Right forelimb (tissue), 1 donor: ENCODE measurements at regions not wholly inside any gene's neighbourhood (a gene's known extent, or its start where the extent isn't known, plus 50 kb on each side); places are given as distances from the start of the nearest gene placed in this dataset.

Source experiments
- DNase-seq: peaks from one replicate; pipeline ENCODE4 v3.0.0-alpha.2; 2018

GRCh38 chr10:29183301-29183945 is 105.4 kb upstream of the LYZL1 start:
- DNase-seq: no peak

DNA sequence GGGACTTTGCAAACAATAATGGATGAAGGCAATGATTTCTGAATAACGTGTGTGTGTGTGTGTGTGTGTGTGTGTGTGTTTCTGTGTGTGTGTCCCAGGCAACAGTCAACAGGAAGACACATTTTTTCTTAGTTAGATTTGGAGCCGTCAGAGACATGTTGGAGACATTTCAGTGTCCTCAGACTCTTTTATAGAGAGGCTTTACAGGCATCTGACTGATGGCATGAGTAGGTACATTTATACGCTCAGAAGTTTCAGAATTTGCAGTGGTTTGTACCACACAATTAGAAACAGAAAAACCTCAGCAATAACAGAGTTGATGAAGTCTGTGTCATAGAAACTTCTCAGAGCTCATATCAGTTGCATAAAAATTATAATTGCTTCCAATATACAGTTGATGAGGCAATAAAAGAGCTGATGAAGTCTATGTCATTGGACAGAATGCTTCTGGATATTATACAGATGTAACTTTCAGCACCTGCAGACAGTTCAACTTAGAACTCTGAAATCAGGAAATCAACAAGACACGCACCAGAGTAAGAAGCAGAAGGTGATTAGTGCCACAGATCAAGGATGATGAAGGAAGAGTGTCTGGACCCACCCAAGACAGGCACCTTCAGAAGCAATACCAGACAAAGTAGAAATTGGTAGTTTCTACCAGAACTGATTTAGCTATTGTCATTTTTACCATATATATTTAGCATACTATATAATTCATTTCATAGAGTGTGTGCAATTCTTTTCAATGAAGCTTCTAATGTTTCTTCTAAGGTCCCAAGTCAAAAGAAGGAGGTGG is 104.5 kb upstream of the LYZL1 start:
- no peak for DNase-seq

GRCh38 chr10:29185050-29185449 is 103.8 kb upstream of the LYZL1 start:
- DNase-seq: no peak

- DNase-seq: no peak
Observed at GRCh38 chr10:29186221-29186620, 102.6 kb upstream of the LYZL1 start.

GRCh38 chr10:29189256-29189655 is 99.6 kb upstream of the LYZL1 start:
- no peak for DNase-seq

GRCh38 chr10:29191674-29192073 is 97.2 kb upstream of the LYZL1 start:
- DNase-seq: no peak

DNA sequence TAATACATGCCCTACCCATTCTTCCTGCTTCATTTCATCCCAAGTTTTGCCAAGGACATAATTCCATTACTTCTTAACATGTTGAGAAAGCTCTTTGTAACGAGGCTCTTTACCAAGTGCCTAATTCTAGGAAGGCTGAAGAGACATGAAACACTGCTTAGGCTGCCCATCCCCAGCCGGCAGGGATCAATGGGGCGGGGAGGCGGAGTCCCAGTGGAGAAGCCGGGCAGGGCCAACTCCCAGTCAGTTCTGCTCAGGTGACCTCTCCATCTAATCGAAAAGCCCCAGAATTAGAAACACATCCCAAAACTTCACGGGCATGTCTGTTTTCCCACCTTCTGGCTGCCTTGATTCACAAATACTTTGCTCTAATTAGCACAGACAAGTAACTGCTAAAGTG is 89.5 kb upstream of the LYZL1 start:
- no peak for DNase-seq

- no peak for DNase-seq
Observed at GRCh38 chr10:29199941-29200679, 88.8 kb upstream of the LYZL1 start.

DNA sequence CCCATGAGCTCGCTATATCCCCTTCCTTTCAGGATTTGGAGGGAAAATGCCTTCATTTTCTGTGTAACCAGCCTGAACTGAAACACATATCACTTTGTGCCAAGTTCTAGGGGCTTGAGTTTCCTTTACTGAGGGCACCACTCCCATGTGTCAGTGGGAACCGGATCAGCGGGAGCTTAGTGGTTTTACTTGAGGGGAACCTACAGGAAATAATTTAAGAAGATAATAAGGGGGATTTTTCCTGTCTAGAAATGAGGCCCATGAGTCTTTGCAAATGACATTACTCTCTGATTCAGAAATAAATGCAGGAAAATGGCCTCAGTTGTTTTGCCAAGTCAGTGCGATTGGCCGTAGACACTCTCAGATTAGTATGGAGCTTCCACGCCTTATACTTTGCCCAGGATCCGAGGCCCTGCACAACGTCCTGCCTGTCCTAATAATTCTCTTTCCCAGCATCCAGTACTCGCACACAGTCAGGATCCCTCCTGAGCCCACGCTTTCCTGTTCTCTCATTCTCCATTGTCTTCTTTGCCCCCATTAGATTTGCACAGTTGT is 86.4 kb upstream of the LYZL1 start:
- DNase-seq: no peak

DNA sequence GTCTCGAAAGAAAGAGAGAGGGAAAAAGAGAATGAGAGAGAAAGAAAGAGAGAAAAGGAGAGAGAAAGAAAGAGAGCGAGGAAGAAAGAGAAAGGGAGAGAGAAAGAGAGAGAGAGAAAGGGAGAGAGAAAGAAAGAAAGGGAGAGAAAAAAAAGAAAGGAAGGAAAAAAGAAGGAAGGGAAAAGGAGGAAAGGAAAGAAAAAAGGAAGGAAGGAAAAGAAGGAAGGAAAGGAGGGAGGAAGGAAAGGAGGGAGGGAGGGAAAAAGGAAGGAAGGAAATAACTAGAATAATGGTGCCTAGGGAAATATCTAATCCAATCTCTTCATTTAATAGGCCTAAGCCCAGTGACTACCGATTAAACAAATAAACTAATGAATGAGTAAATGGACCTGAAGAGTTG is 85.4 kb upstream of the LYZL1 start:
- DNase-seq: no peak

- DNase-seq: no peak
Observed at GRCh38 chr10:29204070-29204800, 84.6 kb upstream of the LYZL1 start.

GRCh38 chr10:29205787-29206186 is 83.1 kb upstream of the LYZL1 start:
- no peak for DNase-seq

- no peak for DNase-seq
Observed at GRCh38 chr10:29208845-29209244, 80.0 kb upstream of the LYZL1 start.

DNA sequence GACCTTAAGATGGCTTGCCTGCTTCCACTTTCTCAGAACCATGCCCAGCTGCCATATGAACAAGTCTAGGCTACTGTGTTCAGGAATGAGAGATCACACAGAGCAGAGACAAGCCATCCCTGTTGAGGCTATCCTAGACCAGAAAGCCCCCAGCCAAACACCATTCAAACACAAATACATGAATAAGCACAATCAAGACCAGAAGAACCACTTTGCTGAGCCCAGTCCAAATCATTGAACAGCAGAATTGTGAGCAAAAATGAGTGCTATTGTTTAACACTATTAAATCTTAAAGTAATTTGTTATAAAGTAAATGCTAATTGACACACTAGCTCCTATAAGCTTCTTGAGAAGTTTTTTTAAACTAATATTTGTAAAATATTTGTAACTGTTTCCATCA is 79.0 kb upstream of the LYZL1 start:
- no peak for DNase-seq

DNA sequence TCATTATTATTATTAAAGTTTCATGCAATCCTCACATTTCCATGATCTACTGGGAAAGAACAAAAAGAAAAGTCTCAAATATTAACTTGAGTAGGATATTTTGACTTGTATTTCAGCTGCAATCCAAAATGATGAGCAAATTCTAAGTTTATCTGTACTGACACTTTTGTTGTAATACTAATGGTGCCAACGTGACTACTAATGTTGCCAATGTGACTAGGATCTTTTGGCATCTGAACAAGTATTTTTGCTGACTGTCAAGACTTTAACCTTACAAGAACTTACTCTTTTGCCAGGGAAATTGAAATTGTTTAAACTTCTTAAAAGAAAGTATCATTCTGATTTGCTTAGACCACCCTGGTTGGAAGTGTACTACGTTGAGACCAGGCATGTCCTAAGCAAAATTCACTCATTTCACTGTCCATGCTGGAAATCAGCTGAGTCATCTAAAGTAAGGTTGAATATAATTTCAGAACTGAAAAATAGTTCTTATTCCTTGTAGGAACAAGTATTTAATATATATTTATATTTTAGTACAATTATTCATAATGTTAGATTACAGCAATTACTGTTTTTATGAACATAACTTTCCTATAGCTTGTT is 78.5 kb upstream of the LYZL1 start:
- DNase-seq: no peak

DNA sequence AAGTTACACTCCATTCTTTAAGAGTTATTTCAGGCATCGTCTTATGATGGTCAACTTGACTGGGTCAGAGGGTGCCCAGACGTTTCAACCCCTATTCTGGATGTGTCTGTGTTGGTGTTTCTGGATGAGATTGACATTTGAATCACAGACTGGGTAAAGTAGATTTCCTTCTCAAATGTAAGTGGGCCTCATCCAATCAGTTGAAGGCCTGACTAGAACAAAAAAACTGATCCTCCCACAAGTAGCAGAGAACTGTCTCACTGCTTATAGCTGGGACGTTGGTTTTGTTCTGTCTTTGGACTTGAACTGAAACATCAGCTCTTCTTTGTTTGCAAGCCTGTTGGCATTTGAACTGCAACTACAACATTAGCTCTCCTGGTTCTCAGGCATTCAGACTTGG is 76.3 kb upstream of the LYZL1 start:
- DNase-seq: no peak

DNA sequence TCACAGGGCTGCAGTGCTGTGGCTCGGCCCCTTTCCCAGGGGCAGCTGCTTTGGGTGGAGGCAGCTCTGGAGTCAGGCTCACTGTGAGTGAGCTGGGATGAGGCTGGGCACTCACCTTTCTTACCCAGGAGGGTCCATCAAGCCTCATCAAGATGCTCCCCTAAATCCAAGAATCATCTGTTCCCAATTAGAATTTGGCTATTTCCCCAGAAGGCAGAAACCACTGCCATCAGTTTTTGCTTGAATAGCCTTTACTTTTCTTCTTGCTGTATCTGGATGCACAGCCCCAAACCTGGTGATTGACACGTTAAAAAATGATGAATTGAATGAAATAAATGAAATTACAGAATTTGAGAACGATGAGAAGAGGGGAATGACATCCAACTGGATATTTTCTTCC is 74.3 kb upstream of the LYZL1 start:
- no peak for DNase-seq

- DNase-seq: no peak
Observed at GRCh38 chr10:29217292-29217738, 71.6 kb upstream of the LYZL1 start.

DNA sequence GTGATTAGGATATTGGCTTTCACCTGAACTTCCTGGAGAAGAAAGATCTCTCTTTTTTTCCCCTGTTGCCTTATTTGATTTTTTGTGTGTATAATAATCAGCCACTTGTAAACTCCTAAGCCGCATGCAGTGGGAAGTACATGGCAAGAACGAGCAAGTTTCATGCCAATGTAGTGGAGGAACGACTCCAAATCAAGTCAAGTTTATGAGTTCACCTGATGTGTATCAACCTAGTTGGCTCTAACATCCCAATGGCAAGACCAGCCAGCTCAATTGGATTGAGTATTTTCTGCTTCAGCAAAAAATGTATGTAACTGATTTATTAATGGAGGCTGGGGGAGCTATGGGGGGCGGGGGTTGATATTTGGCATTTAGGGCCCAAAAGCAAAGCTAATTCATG is 65.5 kb upstream of the LYZL1 start:
- no peak for DNase-seq

- no peak for DNase-seq
Observed at GRCh38 chr10:29224631-29225030, 64.2 kb upstream of the LYZL1 start.

DNA sequence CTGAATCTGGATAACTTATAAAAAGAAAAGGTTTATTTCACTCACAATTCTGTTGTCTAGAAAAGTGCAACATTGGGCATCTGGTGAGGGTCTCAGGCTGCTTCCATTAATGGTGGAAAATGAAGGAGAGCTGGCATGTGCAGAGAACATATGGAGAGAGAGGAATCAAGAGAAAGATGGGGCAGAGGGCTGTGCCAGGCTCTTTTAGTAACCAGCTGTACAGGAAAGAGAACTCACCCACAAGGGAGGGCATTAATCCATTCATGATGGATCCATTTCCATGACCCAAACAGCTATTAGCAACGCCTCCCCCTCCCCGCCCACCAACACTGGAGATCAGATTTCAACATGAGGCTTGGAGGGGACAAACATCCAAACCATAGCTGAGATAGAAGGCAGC is 61.7 kb upstream of the LYZL1 start:
- no peak for DNase-seq

- DNase-seq: no peak
Observed at GRCh38 chr10:29228562-29228961, 60.3 kb upstream of the LYZL1 start.
